Suprapubic skin (tissue), 4 donors: ENCODE measurements at regions not wholly inside any gene's neighbourhood (a gene's known extent, or its start where the extent isn't known, plus 50 kb on each side); places are given as distances from the start of the nearest gene placed in this dataset.
"Not testable (repeated sequence)": the region's sequence is repeated elsewhere in the genome, so short reads cannot be mapped to it uniquely, and the experiment has no call there.

Source experiments
- DNase-seq, 2 donors: peaks; one replicate each; pipeline ENCODE4 v3.0.0-alpha.2; 2019; ENCODE audit warnings: low spot score in 2 of 2
- H3K27ac ChIP-seq: fragments of 200-600 bp; sonication (generic); one replicate; pipeline ENCODE4 v1.5.1; 2019
- H3K27me3 ChIP-seq: fragments of 200-600 bp; sonication (generic); one replicate; pipeline ENCODE4 v1.5.1; 2019
- H3K36me3 ChIP-seq: fragments of 200-600 bp; sonication (generic); one replicate; pipeline ENCODE4 v1.5.1; 2019
- H3K4me1 ChIP-seq: fragments of 200-600 bp; sonication (generic); one replicate; pipeline ENCODE4 v1.5.1; 2019
- H3K4me3 ChIP-seq: fragments of 200-600 bp; sonication (generic); one replicate; pipeline ENCODE4 v1.5.1; 2019; ENCODE audit warnings: mild to moderate bottlenecking
- H3K9me3 ChIP-seq: fragments of 200-600 bp; sonication (generic); one replicate; pipeline ENCODE4 v1.5.1; 2019
- CTCF ChIP-seq, 2 donors: fragments of 200-600 bp in 1 of 2; fragments of 450-650 bp in 1 of 2; sonication (generic) in 1 of 2; IDR thresholded peaks; one replicate each; pipeline ENCODE4 v1.5.1; 2016 to 2019; ENCODE audit warnings: antibody characterized with exemption in 2 of 2, mild to moderate bottlenecking in 1 of 2, moderate library complexity in 1 of 2
- EP300 ChIP-seq: sonication (generic); formaldehyde crosslinking; IDR thresholded peaks from one replicate; pipeline ENCODE4 v1.6.1; 2017; ENCODE audit warnings: antibody characterized with exemption
- POLR2A ChIP-seq, 2 donors: fragments of 450-650 bp; IDR thresholded peaks; one replicate each; pipeline ENCODE4 v1.6.1; 2017; ENCODE audit warnings: antibody characterized with exemption in 2 of 2, mild to moderate bottlenecking in 2 of 2, moderate library complexity in 2 of 2
- POLR2AphosphoS5 ChIP-seq, 3 donors: sonication (generic); formaldehyde crosslinking; IDR thresholded peaks; one replicate each; pipeline ENCODE4 v1.6.1; 2017; ENCODE audit warnings: antibody characterized with exemption in 3 of 3
- WGBS: methylation state at CpG from one replicate; pipeline ENCODE4 v1.1.5; 2018; 5-methylcytosine and 5-hydroxymethylcytosine counted together

- no peak for TF ChIP-seq POLR2AphosphoS5 (IDR thresholded peaks at IDR 0.05)
- TF ChIP-seq POLR2A (IDR thresholded peaks at IDR 0.05) = no peak
- no peak for TF ChIP-seq CTCF (IDR thresholded peaks at IDR 0.05)
- no peak for TF ChIP-seq EP300
- Histone ChIP-seq H3K27me3 (no peaks in the 10 kb centered on the region), H3K36me3 (no peaks in the 10 kb centered on the region), H3K4me1 (no peaks in the 10 kb centered on the region), H3K9me3 (no peaks in the 10 kb centered on the region), H3K4me3 (no peak overlapping the region), H3K27ac (no peak overlapping the region)
- DNase-seq = no peak
- WGBS = 79% methylated on average over 3 of the region's 3 CpGs
These were observed 1862.0 kb upstream of the ACO1 start for GRCh38 chr9:30522486-30522885.

- Histone ChIP-seq H3K4me3 (no peak overlapping the region), H3K9me3 (no peaks in the 10 kb centered on the region), H3K27ac (no peak overlapping the region), H3K27me3 (no peaks in the 10 kb centered on the region), H3K4me1 (no peaks in the 10 kb centered on the region), H3K36me3 (no peaks in the 10 kb centered on the region)
- TF ChIP-seq EP300 (no peak), POLR2A (IDR thresholded peaks at IDR 0.05) (no peak), CTCF (IDR thresholded peaks at IDR 0.05) (no peak), POLR2AphosphoS5 (IDR thresholded peaks at IDR 0.05) (no peak)
- DNase-seq = no peak
- 62% methylated on average over 1 of the region's 1 CpG for WGBS
These were observed 1860.1 kb upstream of the ACO1 start for GRCh38 chr9:30524311-30524710.

GRCh38 chr9:30534455-30534854 is 1850.0 kb upstream of the ACO1 start:
- no peaks in the 10 kb centered on the region for H3K27me3 ChIP-seq
- H3K9me3 ChIP-seq = peaks cover 5% of the 10 kb centered on the region
- TF ChIP-seq POLR2A (IDR thresholded peaks at IDR 0.05) = no peak
- no peak for TF ChIP-seq EP300
- TF ChIP-seq CTCF (IDR thresholded peaks at IDR 0.05) = no peak
- no peak for TF ChIP-seq POLR2AphosphoS5 (IDR thresholded peaks at IDR 0.05)
- WGBS = 86% methylated on average over 3 of the region's 3 CpGs
- H3K36me3 ChIP-seq = no peaks in the 10 kb centered on the region
- DNase-seq = no peak
- no peaks in the 10 kb centered on the region for H3K4me1 ChIP-seq
- no peak overlapping the region for H3K27ac ChIP-seq
- H3K4me3 ChIP-seq = no peak overlapping the region

GRCh38 chr9:30534896-30535295 is 1849.5 kb upstream of the ACO1 start:
- Histone ChIP-seq H3K4me3 (no peak overlapping the region), H3K27ac (no peak overlapping the region), H3K4me1 (no peaks in the 10 kb centered on the region), H3K9me3 (peaks cover 5% of the 10 kb centered on the region), H3K27me3 (no peaks in the 10 kb centered on the region), H3K36me3 (no peaks in the 10 kb centered on the region)
- TF ChIP-seq POLR2A (IDR thresholded peaks at IDR 0.05) (no peak), CTCF (IDR thresholded peaks at IDR 0.05) (no peak), POLR2AphosphoS5 (IDR thresholded peaks at IDR 0.05) (no peak), EP300 (no peak)
- no peak for DNase-seq
- WGBS = 82% methylated on average over 2 of the region's 2 CpGs

- TF ChIP-seq POLR2AphosphoS5 (IDR thresholded peaks at IDR 0.05) = no peak
- TF ChIP-seq CTCF (IDR thresholded peaks at IDR 0.05) = no peak
- TF ChIP-seq EP300 = no peak
- TF ChIP-seq POLR2A (IDR thresholded peaks at IDR 0.05) = no peak
- Histone ChIP-seq H3K36me3 (no peaks in the 10 kb centered on the region), H3K27me3 (no peaks in the 10 kb centered on the region), H3K9me3 (no peaks in the 10 kb centered on the region), H3K4me1 (no peaks in the 10 kb centered on the region), H3K27ac (no peak overlapping the region), H3K4me3 (no peak overlapping the region)
- WGBS = 33% methylated on average over 3 of the region's 3 CpGs
- DNase-seq = no peak
These were observed 1847.9 kb upstream of the ACO1 start for GRCh38 chr9:30536494-30536893.

- not testable (repeated sequence) for H3K27me3 ChIP-seq, H3K9me3 ChIP-seq, DNase-seq, H3K27ac ChIP-seq, H3K4me3 ChIP-seq, H3K36me3 ChIP-seq, H3K4me1 ChIP-seq
- no CpG with 5 or more reads among the region's 15 CpGs for WGBS
These were observed 1844.7 kb upstream of the ACO1 start for GRCh38 chr9:30539696-30540095.
